HepG2 (cell line): ENCODE measurements at regions not wholly inside any gene's neighbourhood (a gene's known extent, or its start where the extent isn't known, plus 50 kb on each side); places are given as distances from the start of the nearest gene placed in this dataset.

Experiments
- ATAC-seq: fragments of 200-7000 bp; cut with Tn5 transposase; 3 replicates; pipeline ENCODE4 v1.9.1; 2020; ENCODE audit warnings: mild to moderate bottlenecking, moderate library complexity
- BruUV-seq: library from RNA; stranded (reverse); fragments of 400-500 nt; replicated peaks from 2 replicates; lab custom pipeline; 2021; lab: Mats Ljungman, UMichigan
- CTCF ChIA-PET: fragments of 300-600 bp; formaldehyde crosslinking; extraction: SDS; loops from one replicate; lab custom pipeline; 2021; ENCODE audit warnings: low total read pairs, inconsistent platforms, low intra/inter-chr PET ratio; lab: Yijun Ruan, JAX
- POLR2A ChIA-PET: fragments of 350-600 bp; sonication (Branson Sonifier 250); formaldehyde crosslinking; loops from one replicate; lab custom pipeline; 2020; ENCODE audit warnings: antibody characterized with exemption, inconsistent platforms; lab: Yijun Ruan, JAX
- DNase-seq: peaks from one replicate; pipeline ENCODE4 v3.0.0-alpha.2; 2015; ENCODE audit warnings: low spot score
- FAIRE-seq: peaks from 3 replicates; lab custom pipeline; 2011; peaks lifted over from hg19 to GRCh38; lab: Jason Lieb, UNC
- H2AFZ ChIP-seq: one replicate; pipeline ENCODE4 v1.6.1; 2011; ENCODE audit warnings: low read length, inconsistent platforms
- H3K27ac ChIP-seq: fragments of 300-600 bp; 3 replicates; pipeline ENCODE4 v1.8.0; 2011; ENCODE audit warnings: mixed run types, mild to moderate bottlenecking, mixed read lengths, low read length, inconsistent platforms; ENCODE audit not compliant: insufficient read depth; ENCODE audit errors: extremely low read length
- H3K27me3 ChIP-seq, 2 experiments: fragments of 200-600 bp in 1 of 2; 2 replicates in 1 of 2; 3 replicates in 1 of 2; pipeline versions ENCODE4 v1.6.0 to v1.8.0; 2011; ENCODE audit warnings: low read length in 2 of 2, mild to moderate bottlenecking in 2 of 2, moderate library complexity in 2 of 2, inconsistent platforms in 1 of 2; ENCODE audit not compliant: insufficient read depth in 2 of 2, control insufficient read depth in 1 of 2
- H3K36me3 ChIP-seq, 2 experiments: fragments of 200-600 bp in 1 of 2; replicated peaks in 1 of 2; 2 replicates in 1 of 2; 3 replicates in 1 of 2; pipeline versions ENCODE4 v1.5.1 to v1.8.0; 2011; ENCODE audit warnings: low read length in 2 of 2, inconsistent platforms in 1 of 2; ENCODE audit not compliant: insufficient read depth in 2 of 2, control insufficient read depth in 1 of 2
- H3K4me1 ChIP-seq: 2 replicates; pipeline ENCODE4 v1.5.1; 2012; ENCODE audit warnings: low read length, inconsistent platforms; ENCODE audit not compliant: insufficient read depth
- H3K4me2 ChIP-seq: 2 replicates; pipeline ENCODE4 v1.6.0; 2011; ENCODE audit warnings: low read depth, low read length, inconsistent platforms
- H3K4me3 ChIP-seq, 3 experiments: fragments of 200-600 bp in 1 of 3; sonication (generic), shearing (Covaris generic) in 1 of 3; replicated peaks in 1 of 3; 2 replicates each; pipeline ENCODE4 v1.5.1; 2011 to 2016; ENCODE audit warnings: low read length in 3 of 3, inconsistent platforms in 2 of 3, low read depth in 2 of 3, mild to moderate bottlenecking in 2 of 3, control low read depth in 1 of 3, mixed read lengths in 1 of 3; ENCODE audit not compliant: insufficient read depth in 1 of 3
- H3K79me2 ChIP-seq: one replicate; pipeline ENCODE4 v1.6.1; 2011; ENCODE audit warnings: low read length, inconsistent platforms; ENCODE audit not compliant: insufficient read depth
- H3K9ac ChIP-seq: 2 replicates; pipeline ENCODE4 v1.6.0; 2011; ENCODE audit warnings: mild to moderate bottlenecking, low read depth, low read length, inconsistent platforms; ENCODE audit not compliant: insufficient read depth
- H3K9me3 ChIP-seq: 2 replicates; pipeline ENCODE4 v1.5.1; 2012; ENCODE audit warnings: mild to moderate bottlenecking, low read length
- H4K20me1 ChIP-seq: 2 replicates; pipeline ENCODE4 v1.6.0; 2011; ENCODE audit warnings: inconsistent platforms, mild to moderate bottlenecking, low read length, moderate library complexity; ENCODE audit not compliant: insufficient read depth
- ATAD3A ChIP-seq: sonication (generic); formaldehyde crosslinking; IDR thresholded peaks from 2 replicates; pipeline ENCODE4 v1.4.0; 2020; ENCODE audit warnings: missing genetic modification reagents
- ATF6 ChIP-seq: sonication (generic); formaldehyde crosslinking; conservative IDR thresholded peaks from 2 replicates; pipeline ENCODE4 v1.4.0; 2020; ENCODE audit warnings: missing genetic modification reagents
- FOXA1 ChIP-seq, 2 experiments: fragments of 450-650 bp in 1 of 2; sonication (generic) in 1 of 2; formaldehyde crosslinking in 1 of 2; IDR thresholded peaks; 2 replicates each; pipeline versions ENCODE4 v1.4.0 to v1.6.1; 2016 to 2020; ENCODE audit warnings: missing genetic modification reagents in 1 of 2
- GLI4 ChIP-seq: sonication (generic); formaldehyde crosslinking; IDR thresholded peaks from 2 replicates; pipeline ENCODE4 v1.5.1; 2020; ENCODE audit warnings: missing genetic modification reagents, mild to moderate bottlenecking, moderate library complexity, borderline replicate concordance
- HOXA3 ChIP-seq: sonication (generic); formaldehyde crosslinking; IDR thresholded peaks from 2 replicates; pipeline ENCODE4 v1.5.0; 2020; ENCODE audit warnings: missing genetic modification reagents
- KDM2A ChIP-seq: sonication (generic); formaldehyde crosslinking; IDR thresholded peaks from 2 replicates; pipeline ENCODE4 v1.4.0; 2020; ENCODE audit warnings: low read depth, missing genetic modification reagents, borderline replicate concordance
- KLF12 ChIP-seq: sonication (generic); formaldehyde crosslinking; IDR thresholded peaks from 2 replicates; pipeline ENCODE4 v1.4.0; 2020; ENCODE audit warnings: missing genetic modification reagents, borderline replicate concordance
- KLF6 ChIP-seq: IDR thresholded peaks from 2 replicates; pipeline ENCODE4 v1.8.0; 2016; ENCODE audit warnings: missing biosample characterization, missing genetic modification reagents
- NFYC ChIP-seq: IDR thresholded peaks from 2 replicates; pipeline ENCODE4 v1.6.1; 2016; ENCODE audit warnings: missing genetic modification reagents, missing compliant biosample characterization
- PHF20 ChIP-seq: sonication (generic); formaldehyde crosslinking; IDR thresholded peaks from 2 replicates; pipeline ENCODE4 v1.5.0; 2020; ENCODE audit warnings: mild to moderate bottlenecking, missing genetic modification reagents
- SP1 ChIP-seq, 2 experiments: fragments of 450-650 bp in 1 of 2; sonication (generic) in 1 of 2; formaldehyde crosslinking in 1 of 2; IDR thresholded peaks; 2 replicates each; pipeline versions ENCODE4 v1.4.0 to v1.6.1; 2016 to 2020; ENCODE audit warnings: missing genetic modification reagents in 1 of 2
- ZFP90 ChIP-seq: sonication (generic); formaldehyde crosslinking; IDR thresholded peaks from 2 replicates; pipeline ENCODE4 v1.8.0; 2022; ENCODE audit warnings: missing genetic modification reagents, mild to moderate bottlenecking, inconsistent platforms, borderline replicate concordance
- ZNF292 ChIP-seq: sonication (generic); formaldehyde crosslinking; IDR thresholded peaks from 2 replicates; pipeline ENCODE4 v1.8.1; 2022; ENCODE audit warnings: mild to moderate bottlenecking, low read depth, missing genetic modification reagents, borderline replicate concordance
- ZNF639 ChIP-seq: conservative IDR thresholded peaks from 2 replicates; pipeline ENCODE4 v1.6.1; 2018; ENCODE audit warnings: missing genetic modification reagents
- ZNF674 ChIP-seq: sonication (generic); formaldehyde crosslinking; IDR thresholded peaks from 2 replicates; pipeline ENCODE4 v1.5.0; 2020; ENCODE audit warnings: low read depth, mild to moderate bottlenecking, missing genetic modification reagents
- ZNF709 ChIP-seq: sonication (generic); formaldehyde crosslinking; IDR thresholded peaks from 2 replicates; pipeline ENCODE4 v1.5.0; 2020; ENCODE audit warnings: mild to moderate bottlenecking, missing genetic modification reagents
- WGBS: methylation state at CpG from one replicate; pipeline ENCODE4 v1.1.6; 2017; ENCODE audit warnings: low lambda C conversion rate; 5-methylcytosine and 5-hydroxymethylcytosine counted together
- in situ Hi-C: cut with HindIII; loops from 2 replicates; pipeline ENCODE4 v1.10.0; 2017; ENCODE audit warnings: low pct_unique_long_range_greater_than_20kb; ENCODE audit not compliant: extremely low pct_ligation_motif_present
- intact Hi-C: fragments of 100-400 bp; cut with micrococcal nuclease; formaldehyde crosslinking; loops from one replicate; pipeline ENCODE4 v1.10.0; 2022; ENCODE audit not compliant: unreplicated experiment
- TF ChIP-seq, protein P1 (sequence below): sonication (generic); formaldehyde crosslinking; IDR thresholded peaks from 2 replicates; pipeline ENCODE4 v1.4.0; 2020; ENCODE audit warnings: missing genetic modification reagents, mild to moderate bottlenecking, borderline replicate concordance

GRCh38 chr7:26489906-26490639 is 198.4 kb downstream of the SNX10 start (continued):
- TF ChIP-seq PHF20 (CRISPR knock-in tag) (no peak), KLF12 (CRISPR knock-in tag) (no peak)

GRCh38 chr7:26490640-26491624 is 199.3 kb downstream of the SNX10 start:
- ATAC-seq (no peak), DNase-seq (no peak), FAIRE-seq (no peak)
- in situ Hi-C loops = no loop called here
- no peaks in the 10 kb centered on the region for H3K36me3 ChIP-seq
- H4K20me1 ChIP-seq = no peaks in the 10 kb centered on the region
- H3K4me3 ChIP-seq = no peak overlapping the region
- H3K27ac ChIP-seq = no peak overlapping the region
- no TSS peak for BruUV-seq
- no peak overlapping the region for H3K9ac ChIP-seq
- H3K79me2 ChIP-seq = no peaks in the 10 kb centered on the region
- no peak overlapping the region for H3K4me2 ChIP-seq
- H2AFZ ChIP-seq = no peak overlapping the region
- H3K9me3 ChIP-seq = no peaks in the 10 kb centered on the region
- CTCF ChIA-PET = no interaction called here
- no peaks in the 10 kb centered on the region for H3K4me1 ChIP-seq
- intact Hi-C loops = no loop called here
- WGBS = 7% methylated on average over 9 of the region's 10 CpGs
- POLR2A ChIA-PET = no interaction called here
- peaks cover 0 to 44% of the 10 kb centered on the region in 2 experiments; a peak in 3 of 5 replicates for H3K27me3 ChIP-seq
- no peak for TF ChIP-seq ATF6 (CRISPR knock-in tag)
- no peak for TF ChIP-seq ATAD3A
- no peak for TF ChIP-seq GLI4 (CRISPR knock-in tag)
- no peak for TF ChIP-seq HOXA3 (CRISPR knock-in tag)
- no peak for TF ChIP-seq ZNF709 (CRISPR knock-in tag)
- no peak for TF ChIP-seq ZNF674 (CRISPR knock-in tag)
- no peak for TF ChIP-seq KLF6 (CRISPR knock-in tag)
- TF ChIP-seq NFYC = no peak
- TF ChIP-seq ZFP90 = no peak
- TF ChIP-seq, protein P1, sequence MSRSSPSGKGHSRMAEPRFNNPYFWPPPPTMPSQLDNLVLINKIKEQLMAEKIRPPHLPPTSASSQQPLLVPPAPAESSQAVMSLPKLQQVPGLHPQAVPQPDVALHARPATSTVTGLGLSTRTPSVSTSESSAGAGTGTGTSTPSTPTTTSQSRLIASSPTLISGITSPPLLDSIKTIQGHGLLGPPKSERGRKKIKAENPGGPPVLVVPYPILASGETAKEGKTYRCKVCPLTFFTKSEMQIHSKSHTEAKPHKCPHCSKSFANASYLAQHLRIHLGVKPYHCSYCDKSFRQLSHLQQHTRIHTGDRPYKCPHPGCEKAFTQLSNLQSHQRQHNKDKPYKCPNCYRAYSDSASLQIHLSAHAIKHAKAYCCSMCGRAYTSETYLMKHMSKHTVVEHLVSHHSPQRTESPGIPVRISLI = no peak
- no peak for TF ChIP-seq ZNF639 (CRISPR knock-in tag)
- no peak for TF ChIP-seq FOXA1 (IDR thresholded peaks at IDR 0.05)
- no peak for TF ChIP-seq FOXA1 (CRISPR knock-in tag; IDR thresholded peaks at IDR 0.05)
- TF ChIP-seq ZNF292 = no peak
- no peak for TF ChIP-seq SP1 (IDR thresholded peaks at IDR 0.05)
- TF ChIP-seq SP1 (CRISPR knock-in tag; IDR thresholded peaks at IDR 0.05) = no peak
- TF ChIP-seq KDM2A = no peak
